OCI-LY3 (cell line): ENCODE measurements at regions not wholly inside any gene's neighbourhood (a gene's known extent, or its start where the extent isn't known, plus 50 kb on each side); places are given as distances from the start of the nearest gene placed in this dataset.

Experiments
- EZH2phosphoT487 ChIP-seq: fragments of 200-600 bp; shearing (Covaris generic); IDR thresholded peaks from 2 replicates; pipeline ENCODE4 v1.6.1; 2018; ENCODE audit warnings: antibody characterized with exemption, mixed run types, low read depth
- TF ChIP-seq, protein P1 (sequence below): fragments of 200-600, 300-600 bp; sonication (generic); IDR thresholded peaks from 2 replicates; pipeline ENCODE4 v1.5.1; 2014; ENCODE audit warnings: antibody characterized with exemption, low read length, low read depth

- TF ChIP-seq, protein P1, sequence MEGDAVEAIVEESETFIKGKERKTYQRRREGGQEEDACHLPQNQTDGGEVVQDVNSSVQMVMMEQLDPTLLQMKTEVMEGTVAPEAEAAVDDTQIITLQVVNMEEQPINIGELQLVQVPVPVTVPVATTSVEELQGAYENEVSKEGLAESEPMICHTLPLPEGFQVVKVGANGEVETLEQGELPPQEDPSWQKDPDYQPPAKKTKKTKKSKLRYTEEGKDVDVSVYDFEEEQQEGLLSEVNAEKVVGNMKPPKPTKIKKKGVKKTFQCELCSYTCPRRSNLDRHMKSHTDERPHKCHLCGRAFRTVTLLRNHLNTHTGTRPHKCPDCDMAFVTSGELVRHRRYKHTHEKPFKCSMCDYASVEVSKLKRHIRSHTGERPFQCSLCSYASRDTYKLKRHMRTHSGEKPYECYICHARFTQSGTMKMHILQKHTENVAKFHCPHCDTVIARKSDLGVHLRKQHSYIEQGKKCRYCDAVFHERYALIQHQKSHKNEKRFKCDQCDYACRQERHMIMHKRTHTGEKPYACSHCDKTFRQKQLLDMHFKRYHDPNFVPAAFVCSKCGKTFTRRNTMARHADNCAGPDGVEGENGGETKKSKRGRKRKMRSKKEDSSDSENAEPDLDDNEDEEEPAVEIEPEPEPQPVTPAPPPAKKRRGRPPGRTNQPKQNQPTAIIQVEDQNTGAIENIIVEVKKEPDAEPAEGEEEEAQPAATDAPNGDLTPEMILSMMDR, result no peak
- no peak for TF ChIP-seq EZH2phosphoT487
Measured at GRCh38 chr5:79886925-79887655, 104.0 kb downstream of the MTX3 start.
